Stomach (tissue), 8 donors: ENCODE measurements at regions not wholly inside any gene's neighbourhood (a gene's known extent, or its start where the extent isn't known, plus 50 kb on each side); places are given as distances from the start of the nearest gene placed in this dataset.
"Not testable (repeated sequence)": the region's sequence is repeated elsewhere in the genome, so short reads cannot be mapped to it uniquely, and the experiment has no call there.

Experiments
- DNase-seq, 2 donors: peaks; one replicate each; pipeline versions ENCODE4 v3.0.0 to v3.0.0-alpha.2; 2013 to 2019
- H3K27ac ChIP-seq, 5 donors: fragments of 200-600 bp in 4 of 5; sonication (generic) in 4 of 5; one replicate each; pipeline ENCODE4 v1.5.1; 2013 to 2019; ENCODE audit warnings: mild to moderate bottlenecking in 1 of 5, moderate library complexity in 1 of 5
- H3K27me3 ChIP-seq, 3 donors: fragments of 200-600 bp; sonication (generic); one replicate each; pipeline ENCODE4 v1.5.1; 2017 to 2019; ENCODE audit warnings: mixed run types in 1 of 3
- H3K36me3 ChIP-seq, 4 donors: fragments of 200-600 bp; sonication (generic); 1 replicate in 3 of 4; 2 replicates in 1 of 4; pipeline ENCODE4 v1.5.1; 2016 to 2019
- H3K4me1 ChIP-seq, 4 donors: fragments of 200-600 bp; sonication (generic); one replicate each; pipeline ENCODE4 v1.5.1; 2016 to 2019
- H3K4me3 ChIP-seq, 4 donors: fragments of 200-600 bp; sonication (generic) in 3 of 4; one replicate each; pipeline ENCODE4 v1.5.1; 2016 to 2019; ENCODE audit warnings: mild to moderate bottlenecking in 1 of 4
- H3K9me3 ChIP-seq, 4 donors: fragments of 200-600 bp; sonication (generic); one replicate each; pipeline ENCODE4 v1.5.1; 2016 to 2019
- EP300 ChIP-seq: sonication (generic); formaldehyde crosslinking; IDR thresholded peaks from one replicate; pipeline ENCODE4 v1.6.1; 2017; ENCODE audit warnings: antibody characterized with exemption
- POLR2A ChIP-seq, 4 donors: fragments of 450-650 bp; IDR thresholded peaks; one replicate each; pipeline ENCODE4 v1.6.1; 2016; ENCODE audit warnings: antibody characterized with exemption in 4 of 4, control low read depth in 2 of 4, mild to moderate bottlenecking in 1 of 4, moderate library complexity in 1 of 4
- POLR2AphosphoS5 ChIP-seq, 3 donors: sonication (generic); formaldehyde crosslinking; IDR thresholded peaks; one replicate each; pipeline ENCODE4 v1.6.1; 2016; ENCODE audit warnings: antibody characterized with exemption in 3 of 3
- WGBS, 5 donors: extraction: QIAGEN DNeasy Blood & Tissue Kit in 3 of 5; methylation state at CpG; one replicate each; pipeline versions ENCODE4 v1.1.5 to v1.1.7; 2013 to 2018; 5-methylcytosine and 5-hydroxymethylcytosine counted together
- intact Hi-C: fragments of 100-400 bp; cut with DNase I; formaldehyde crosslinking; loops from one replicate; pipeline ENCODE4 v1.15.1; 2023; ENCODE audit warnings: low total_unique reads
- TF ChIP-seq, protein P1 (sequence below), 7 experiments: fragments of 450-650 bp in 4 of 7; fragments of 200-600 bp in 3 of 7; sonication (generic) in 3 of 7; IDR thresholded peaks; one replicate each; pipeline ENCODE4 v1.5.1; 2016 to 2019; ENCODE audit warnings: antibody characterized with exemption in 7 of 7, control low read depth in 2 of 7, mild to moderate bottlenecking in 1 of 7
- donor health status: healthy with polysubstance abuse.
- donor health status: Bipolar disorder and iron deficiency.
- donor health status: healthy.

DNA sequence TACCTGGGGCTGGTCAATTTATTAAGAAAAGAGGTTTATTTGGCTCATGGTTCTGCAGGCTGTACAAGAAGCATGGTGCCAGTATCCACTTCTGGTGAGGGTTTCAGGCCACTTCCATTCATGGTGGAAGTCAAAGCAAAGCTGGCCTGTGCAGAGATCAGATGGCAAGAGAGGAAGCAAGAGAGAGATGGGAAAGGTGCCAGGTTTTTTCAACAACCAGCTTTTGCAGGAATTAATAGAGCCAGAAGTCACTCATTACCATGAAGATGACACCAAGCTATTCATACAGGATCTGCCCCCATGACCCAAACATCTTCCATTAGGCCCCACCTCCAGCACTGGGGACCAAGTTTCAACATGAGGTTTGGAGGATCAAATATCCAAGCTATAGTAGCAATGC is 56.8 kb upstream of the ST3GAL5 start:
- Histone ChIP-seq H3K27me3 (no peaks in the 10 kb centered on the region), H3K27ac (no peak overlapping the region), H3K4me3 (no peak overlapping the region), H3K36me3 (no peaks in the 10 kb centered on the region), H3K9me3 (peaks cover 0 to 19% (median 13%) of the 10 kb centered on the region in 4 donors), H3K4me1 (no peaks in the 10 kb centered on the region)
- intact Hi-C loops: no loop called here
- DNase-seq: no peak
- no peak for TF ChIP-seq POLR2AphosphoS5 (IDR thresholded peaks at IDR 0.05)
- TF ChIP-seq EP300: no peak
- TF ChIP-seq POLR2A (IDR thresholded peaks at IDR 0.05): no peak
- TF ChIP-seq, protein P1, sequence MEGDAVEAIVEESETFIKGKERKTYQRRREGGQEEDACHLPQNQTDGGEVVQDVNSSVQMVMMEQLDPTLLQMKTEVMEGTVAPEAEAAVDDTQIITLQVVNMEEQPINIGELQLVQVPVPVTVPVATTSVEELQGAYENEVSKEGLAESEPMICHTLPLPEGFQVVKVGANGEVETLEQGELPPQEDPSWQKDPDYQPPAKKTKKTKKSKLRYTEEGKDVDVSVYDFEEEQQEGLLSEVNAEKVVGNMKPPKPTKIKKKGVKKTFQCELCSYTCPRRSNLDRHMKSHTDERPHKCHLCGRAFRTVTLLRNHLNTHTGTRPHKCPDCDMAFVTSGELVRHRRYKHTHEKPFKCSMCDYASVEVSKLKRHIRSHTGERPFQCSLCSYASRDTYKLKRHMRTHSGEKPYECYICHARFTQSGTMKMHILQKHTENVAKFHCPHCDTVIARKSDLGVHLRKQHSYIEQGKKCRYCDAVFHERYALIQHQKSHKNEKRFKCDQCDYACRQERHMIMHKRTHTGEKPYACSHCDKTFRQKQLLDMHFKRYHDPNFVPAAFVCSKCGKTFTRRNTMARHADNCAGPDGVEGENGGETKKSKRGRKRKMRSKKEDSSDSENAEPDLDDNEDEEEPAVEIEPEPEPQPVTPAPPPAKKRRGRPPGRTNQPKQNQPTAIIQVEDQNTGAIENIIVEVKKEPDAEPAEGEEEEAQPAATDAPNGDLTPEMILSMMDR (IDR thresholded peaks at IDR 0.05): no peak

DNA sequence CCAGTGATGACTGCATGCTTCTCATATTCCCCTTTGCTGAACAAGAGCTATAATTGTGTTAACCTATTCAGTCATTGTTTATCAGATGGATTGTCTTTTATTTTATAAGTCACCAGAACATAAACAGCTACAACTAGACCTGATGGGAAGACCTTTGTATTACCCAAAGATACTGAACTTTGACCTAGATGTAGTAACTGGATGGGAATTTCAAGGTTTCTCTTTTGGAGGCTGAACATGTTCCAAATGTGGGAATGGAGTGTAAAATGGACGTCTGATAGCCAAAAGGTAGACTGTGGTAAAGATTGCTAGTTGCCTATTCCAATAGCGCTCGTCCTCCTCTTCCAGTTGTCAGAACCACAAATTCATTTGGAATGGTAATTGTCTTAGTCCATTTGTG is 56.4 kb upstream of the ST3GAL5 start:
- H3K27me3 ChIP-seq: no peaks in the 10 kb centered on the region
- H3K4me1 ChIP-seq: no peaks in the 10 kb centered on the region
- no peaks in the 10 kb centered on the region for H3K36me3 ChIP-seq
- H3K4me3 ChIP-seq: no peak overlapping the region
- H3K9me3 ChIP-seq: peaks cover 0 to 19% (median 13%) of the 10 kb centered on the region in 4 donors
- intact Hi-C loops: no loop called here
- TF ChIP-seq, protein P1 (IDR thresholded peaks at IDR 0.05): no peak
- TF ChIP-seq POLR2AphosphoS5 (IDR thresholded peaks at IDR 0.05) (no peak), EP300 (no peak), POLR2A (IDR thresholded peaks at IDR 0.05) (no peak)
- no peak overlapping the region for H3K27ac ChIP-seq
- DNase-seq: no peak
- WGBS, 5 donors: 87 to 94% (median 92%) methylated on average over 3 of the region's 3 CpGs

DNA sequence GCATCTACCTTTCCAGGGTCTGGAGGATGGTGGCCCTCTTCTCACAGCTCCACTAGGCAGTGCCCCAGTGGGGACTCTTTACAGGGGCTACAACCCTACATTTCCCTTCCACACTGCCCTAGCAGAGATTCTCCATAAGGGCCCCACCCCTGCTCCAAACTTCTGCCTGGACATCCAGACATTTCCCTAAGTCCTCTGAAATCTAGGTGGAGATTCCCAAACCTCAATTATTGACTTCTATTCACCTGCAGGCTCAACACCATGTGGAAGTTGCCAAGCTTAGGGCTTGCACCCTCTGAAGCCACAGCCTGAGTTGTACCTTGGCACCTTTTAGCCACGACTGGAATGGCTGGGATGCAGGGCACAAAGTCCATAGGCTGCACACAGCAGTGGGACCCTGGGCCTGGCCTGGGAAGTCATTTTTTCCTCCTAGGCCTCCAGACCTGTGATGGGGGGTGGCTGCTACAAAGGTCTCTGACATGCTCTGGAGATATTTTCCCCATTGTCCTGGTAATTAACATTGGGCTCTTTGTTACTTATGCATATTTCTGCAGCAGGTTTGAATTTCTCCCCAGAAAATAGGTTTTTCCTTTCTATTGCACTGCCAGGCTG is 53.7 kb upstream of the ST3GAL5 start:
- Histone ChIP-seq H3K36me3 (no peaks in the 10 kb centered on the region), H3K27me3 (no peaks in the 10 kb centered on the region), H3K4me3 (no peak overlapping the region), H3K4me1 (no peaks in the 10 kb centered on the region), H3K27ac (no peak overlapping the region), H3K9me3 (peaks cover 0 to 19% (median 13%) of the 10 kb centered on the region in 4 donors)
- intact Hi-C loops: no loop called here
- TF ChIP-seq POLR2A (IDR thresholded peaks at IDR 0.05) (no peak), POLR2AphosphoS5 (IDR thresholded peaks at IDR 0.05) (no peak), EP300 (no peak)
- TF ChIP-seq, protein P1 (IDR thresholded peaks at IDR 0.05): no peak
- DNase-seq: peak in 1 of 2 donors; percentile 5
- WGBS, 5 donors: 58 to 88% (median 71%) methylated on average over 1 of the region's 1 CpG

DNA sequence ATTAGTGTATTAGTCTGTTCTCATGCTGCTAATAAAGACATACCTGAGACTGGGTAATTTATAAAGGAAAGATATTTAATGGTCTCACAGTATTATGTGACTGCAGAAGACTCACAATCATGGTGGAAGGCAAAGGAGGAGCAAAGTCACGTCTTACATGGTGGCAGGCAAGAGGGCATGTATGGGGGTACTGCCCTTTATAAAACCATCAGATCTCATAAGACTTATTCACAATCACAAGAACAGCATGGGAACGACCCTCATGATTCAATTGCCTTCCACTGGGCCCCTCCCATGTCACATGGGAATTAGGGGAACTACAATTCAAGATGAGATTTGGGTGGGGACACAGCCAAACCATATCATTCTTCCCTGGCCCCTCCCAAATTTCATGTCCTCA is 52.7 kb upstream of the ST3GAL5 start:
- H3K36me3 ChIP-seq, H3K27ac ChIP-seq, H3K4me3 ChIP-seq, DNase-seq, H3K27me3 ChIP-seq, intact Hi-C loops, H3K4me1 ChIP-seq: not testable (repeated sequence)
- peaks cover 0 to 19% (median 13%) of the 10 kb centered on the region in 4 donors for H3K9me3 ChIP-seq
- 71 to 98% (median 78%) methylated on average over 2 of the region's 2 CpGs for WGBS, 5 donors

DNA sequence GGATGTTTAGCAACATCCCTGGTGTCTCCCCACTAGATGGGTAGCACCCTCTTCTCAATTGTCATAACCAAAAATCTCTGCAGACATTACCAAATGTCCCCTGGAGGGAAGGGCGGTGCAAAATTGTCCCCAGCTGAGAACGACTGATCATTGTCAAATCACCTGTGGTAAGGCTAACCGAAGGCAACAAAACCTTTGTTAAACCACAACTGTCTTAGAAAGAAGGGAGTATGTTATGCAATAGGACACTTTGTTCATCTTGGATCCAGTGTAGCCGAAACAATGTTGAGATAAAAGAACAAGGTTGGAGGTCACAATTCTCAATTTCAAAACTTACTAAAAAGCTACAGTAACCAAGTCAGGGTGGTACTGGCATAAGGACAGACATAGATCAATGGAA is 50.3 kb upstream of the ST3GAL5 start:
- H3K27me3 ChIP-seq: no peaks in the 10 kb centered on the region
- WGBS, 5 donors: 73 to 87% (median 84%) methylated on average over 4 of the region's 4 CpGs

More for the DNA sequence above, 50.3 kb upstream of the ST3GAL5 start:
- Histone ChIP-seq H3K27ac (no peak overlapping the region), H3K36me3 (no peaks in the 10 kb centered on the region), H3K4me1 (peaks cover 0 to 7% (median 1%) of the 10 kb centered on the region in 4 donors), H3K4me3 (no peak overlapping the region), H3K9me3 (peaks cover 0 to 19% (median 13%) of the 10 kb centered on the region in 4 donors)
- intact Hi-C loops: no loop called here
- TF ChIP-seq POLR2AphosphoS5 (IDR thresholded peaks at IDR 0.05): no peak
- TF ChIP-seq, protein P1 (IDR thresholded peaks at IDR 0.05): no peak
- no peak for TF ChIP-seq EP300
- no peak for TF ChIP-seq POLR2A (IDR thresholded peaks at IDR 0.05)
- DNase-seq: no peak
